DMS 273 (cell line): ENCODE measurements at regions not wholly inside any gene's neighbourhood (a gene's known extent, or its start where the extent isn't known, plus 50 kb on each side); places are given as distances from the start of the nearest gene placed in this dataset.
A peak's percentile ranks its signal among the peaks of the same experiment; 100 is the strongest.
"Not testable (repeated sequence)": the region's sequence is repeated elsewhere in the genome, so short reads cannot be mapped to it uniquely, and the experiment has no call there.

ENCODE experiments used
- DNase-seq: peaks from one replicate; lab custom pipeline; 2025; ENCODE audit not compliant: unreplicated experiment; lab: John Stamatoyannopoulos, UW

GRCh38 chr10:80025281-80025680 is 53.2 kb upstream of the TMEM254 start:
- DNase-seq: no peak

GRCh38 chr10:80022408-80023001 is 56.0 kb upstream of the TMEM254 start:
- DNase-seq: not testable (repeated sequence)

- not testable (repeated sequence) for DNase-seq
These were observed 60.0 kb upstream of the TMEM254 start for GRCh38 chr10:80018406-80018984.

- DNase-seq: not testable (repeated sequence)
These were observed 61.3 kb upstream of the TMEM254 start for GRCh38 chr10:80017186-80017585.

GRCh38 chr10:80015911-80016830 is 62.3 kb upstream of the TMEM254 start:
- no peak for DNase-seq

- peak; percentile 25 for DNase-seq
These were observed 64.2 kb upstream of the SFTPD start for GRCh38 chr10:80013139-80013538.

- not testable (repeated sequence) for DNase-seq
These were observed 62.2 kb upstream of the SFTPD start for GRCh38 chr10:80011144-80011543.

- no peak for DNase-seq
These were observed 51.6 kb upstream of the SFTPD start for GRCh38 chr10:80000541-80000940.
